Calu3 (cell line): ENCODE measurements at regions not wholly inside any gene's neighbourhood (a gene's known extent, or its start where the extent isn't known, plus 50 kb on each side); places are given as distances from the start of the nearest gene placed in this dataset.

Experiments
- BruUV-seq: library from RNA; stranded (reverse); fragments of 400-500 nt; replicated peaks from 2 replicates; lab custom pipeline; 2021; lab: Mats Ljungman, UMichigan
- CTCF ChIA-PET: fragments of 300-600 bp; sonication (Branson Sonifier 250); formaldehyde crosslinking; loops from one replicate; lab custom pipeline; 2022; ENCODE audit warnings: antibody characterized with exemption; lab: Charles Lee
- DNase-seq: peaks from one replicate; pipeline ENCODE4 v3.0.0; 2022
- H3K27ac Mint-ChIP-seq: one replicate; pipeline ENCODE4 v1.8.0; 2022; ENCODE audit warnings: mixed read lengths; ENCODE audit not compliant: unreplicated experiment
- H3K27me3 Mint-ChIP-seq: one replicate; pipeline ENCODE4 v1.8.0; 2022; ENCODE audit warnings: mixed read lengths; ENCODE audit not compliant: unreplicated experiment
- H3K36me3 Mint-ChIP-seq: one replicate; pipeline ENCODE4 v1.8.0; 2022; ENCODE audit warnings: mild to moderate bottlenecking, moderate library complexity, mixed read lengths; ENCODE audit not compliant: insufficient read depth, unreplicated experiment
- H3K4me1 Mint-ChIP-seq: one replicate; pipeline ENCODE4 v1.8.0; 2022; ENCODE audit warnings: mild to moderate bottlenecking, low read depth, mixed read lengths; ENCODE audit not compliant: unreplicated experiment
- H3K4me3 Mint-ChIP-seq: one replicate; pipeline ENCODE4 v1.8.0; 2022; ENCODE audit warnings: mild to moderate bottlenecking, low read depth, moderate library complexity, mixed read lengths; ENCODE audit not compliant: unreplicated experiment
- H3K9me3 Mint-ChIP-seq: one replicate; pipeline ENCODE4 v1.8.0; 2022; ENCODE audit warnings: low read depth, mixed read lengths; ENCODE audit not compliant: unreplicated experiment
- intact Hi-C: fragments of 100-400 bp; cut with micrococcal nuclease; formaldehyde crosslinking; loops from one replicate; pipeline ENCODE4 v1.10.0; 2022; ENCODE audit not compliant: unreplicated experiment
- TF ChIP-seq, protein P1 (sequence below): fragments of 200-600 bp; IDR thresholded peaks from one replicate; pipeline ENCODE4 v1.8.0; 2022; ENCODE audit warnings: antibody characterized with exemption; ENCODE audit not compliant: unreplicated experiment

- Mint-ChIP-seq H3K27me3 (no peaks in the 10 kb centered on the region), H3K27ac (no peak overlapping the region), H3K9me3 (peaks cover 2% of the 10 kb centered on the region), H3K4me3 (no peak overlapping the region), H3K4me1 (no peaks in the 10 kb centered on the region), H3K36me3 (no peaks in the 10 kb centered on the region)
- intact Hi-C loops = no loop called here
- no peak for DNase-seq
- BruUV-seq = no TSS peak
- CTCF ChIA-PET = no interaction called here
- TF ChIP-seq, protein P1, sequence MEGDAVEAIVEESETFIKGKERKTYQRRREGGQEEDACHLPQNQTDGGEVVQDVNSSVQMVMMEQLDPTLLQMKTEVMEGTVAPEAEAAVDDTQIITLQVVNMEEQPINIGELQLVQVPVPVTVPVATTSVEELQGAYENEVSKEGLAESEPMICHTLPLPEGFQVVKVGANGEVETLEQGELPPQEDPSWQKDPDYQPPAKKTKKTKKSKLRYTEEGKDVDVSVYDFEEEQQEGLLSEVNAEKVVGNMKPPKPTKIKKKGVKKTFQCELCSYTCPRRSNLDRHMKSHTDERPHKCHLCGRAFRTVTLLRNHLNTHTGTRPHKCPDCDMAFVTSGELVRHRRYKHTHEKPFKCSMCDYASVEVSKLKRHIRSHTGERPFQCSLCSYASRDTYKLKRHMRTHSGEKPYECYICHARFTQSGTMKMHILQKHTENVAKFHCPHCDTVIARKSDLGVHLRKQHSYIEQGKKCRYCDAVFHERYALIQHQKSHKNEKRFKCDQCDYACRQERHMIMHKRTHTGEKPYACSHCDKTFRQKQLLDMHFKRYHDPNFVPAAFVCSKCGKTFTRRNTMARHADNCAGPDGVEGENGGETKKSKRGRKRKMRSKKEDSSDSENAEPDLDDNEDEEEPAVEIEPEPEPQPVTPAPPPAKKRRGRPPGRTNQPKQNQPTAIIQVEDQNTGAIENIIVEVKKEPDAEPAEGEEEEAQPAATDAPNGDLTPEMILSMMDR = no peak
Measured at GRCh38 chr18:55743133-55743532, 155.1 kb upstream of the TCF4 start.

- no peaks in the 10 kb centered on the region for H3K36me3 Mint-ChIP-seq
- BruUV-seq = no TSS peak
- DNase-seq = no peak
- H3K9me3 Mint-ChIP-seq = peaks cover 2% of the 10 kb centered on the region
- H3K4me3 Mint-ChIP-seq = no peak overlapping the region
- intact Hi-C loops = no loop called here
- CTCF ChIA-PET = no interaction called here
- no peak overlapping the region for H3K27ac Mint-ChIP-seq
- H3K27me3 Mint-ChIP-seq = no peaks in the 10 kb centered on the region
- H3K4me1 Mint-ChIP-seq = no peaks in the 10 kb centered on the region
- TF ChIP-seq, protein P1 = no peak
Measured at GRCh38 chr18:55739488-55739887, 151.5 kb upstream of the TCF4 start.

GRCh38 chr18:55738483-55739114 lies 150.6 kb upstream of the TCF4 start:
- Mint-ChIP-seq H3K4me1 (no peaks in the 10 kb centered on the region), H3K9me3 (peaks cover 2% of the 10 kb centered on the region), H3K27ac (no peak overlapping the region), H3K4me3 (no peak overlapping the region), H3K36me3 (no peaks in the 10 kb centered on the region), H3K27me3 (no peaks in the 10 kb centered on the region)
- no peak for DNase-seq
- no TSS peak for BruUV-seq
- TF ChIP-seq, protein P1 = no peak
- CTCF ChIA-PET = interaction anchor here (0.7 kb wide), 1 partner anchor 112 kb away, joined by 3 read pairs; no protein-coding TSS in a partner anchor
- intact Hi-C loops = no loop called here

DNA sequence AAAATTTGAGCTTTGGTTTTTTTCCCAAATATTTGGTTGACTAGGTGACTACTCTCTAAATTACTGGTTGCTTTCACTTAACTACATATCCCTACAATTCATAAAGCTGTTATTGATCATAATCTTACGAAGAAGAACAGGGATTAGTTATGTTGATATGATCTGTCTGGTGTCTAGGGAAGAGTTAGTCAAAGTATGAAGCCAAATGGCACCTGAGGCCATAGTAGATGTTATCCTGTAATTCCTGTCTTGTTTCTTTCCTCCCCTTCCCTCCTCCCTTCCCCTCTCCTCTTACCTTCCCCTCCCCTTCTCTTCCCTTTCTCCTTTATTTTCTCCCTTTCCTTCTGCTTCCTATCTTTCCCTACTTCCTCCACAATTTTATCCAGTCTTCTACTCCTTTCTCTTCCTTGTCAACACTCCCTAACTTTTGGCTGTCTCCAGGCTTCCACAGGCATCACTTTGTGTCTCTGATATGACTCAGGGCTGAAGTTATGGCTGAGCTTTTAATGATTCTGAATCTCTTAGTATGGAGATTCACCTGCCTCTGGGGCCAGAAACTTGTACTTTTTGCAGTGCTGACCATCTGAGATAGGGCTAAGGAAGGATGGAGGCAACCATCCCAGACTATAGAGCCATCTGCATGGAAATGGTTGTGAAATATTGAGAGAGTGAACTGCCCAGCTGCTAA lies 149.9 kb upstream of the TCF4 start:
- Mint-ChIP-seq H3K27ac (no peak overlapping the region), H3K4me1 (no peaks in the 10 kb centered on the region), H3K4me3 (no peak overlapping the region), H3K36me3 (no peaks in the 10 kb centered on the region), H3K9me3 (peaks cover 6% of the 10 kb centered on the region), H3K27me3 (no peaks in the 10 kb centered on the region)
- TF ChIP-seq, protein P1 = no peak
- intact Hi-C loops = no loop called here
- CTCF ChIA-PET = interaction anchor here (0.7 kb wide), 1 partner anchor 111 kb away, joined by 3 read pairs; no protein-coding TSS in a partner anchor
- no peak for DNase-seq
- no TSS peak for BruUV-seq
